Hematopoietic multipotent progenitor cell (in vitro differentiated cells): ENCODE measurements at regions not wholly inside any gene's neighbourhood (a gene's known extent, or its start where the extent isn't known, plus 50 kb on each side); places are given as distances from the start of the nearest gene placed in this dataset. TPM values are rescaled to one million over a fixed set of nuclear protein-coding genes. Genes with fewer than 3 reads are reported as not detected.

Experiments
- DNase-seq, 3 donors: peaks; one replicate each; pipeline ENCODE4 v3.0.0-alpha.2; 2011 to 2015; ENCODE audit warnings: low read depth in 2 of 3, low spot score in 2 of 3
- small RNA-seq: library from RNA; depleted of rRNA; stranded (forward); fragments of <200 nt; gene quantifications from one replicate; pipeline ENCODE3, GENCODE V24; 2012

DNA sequence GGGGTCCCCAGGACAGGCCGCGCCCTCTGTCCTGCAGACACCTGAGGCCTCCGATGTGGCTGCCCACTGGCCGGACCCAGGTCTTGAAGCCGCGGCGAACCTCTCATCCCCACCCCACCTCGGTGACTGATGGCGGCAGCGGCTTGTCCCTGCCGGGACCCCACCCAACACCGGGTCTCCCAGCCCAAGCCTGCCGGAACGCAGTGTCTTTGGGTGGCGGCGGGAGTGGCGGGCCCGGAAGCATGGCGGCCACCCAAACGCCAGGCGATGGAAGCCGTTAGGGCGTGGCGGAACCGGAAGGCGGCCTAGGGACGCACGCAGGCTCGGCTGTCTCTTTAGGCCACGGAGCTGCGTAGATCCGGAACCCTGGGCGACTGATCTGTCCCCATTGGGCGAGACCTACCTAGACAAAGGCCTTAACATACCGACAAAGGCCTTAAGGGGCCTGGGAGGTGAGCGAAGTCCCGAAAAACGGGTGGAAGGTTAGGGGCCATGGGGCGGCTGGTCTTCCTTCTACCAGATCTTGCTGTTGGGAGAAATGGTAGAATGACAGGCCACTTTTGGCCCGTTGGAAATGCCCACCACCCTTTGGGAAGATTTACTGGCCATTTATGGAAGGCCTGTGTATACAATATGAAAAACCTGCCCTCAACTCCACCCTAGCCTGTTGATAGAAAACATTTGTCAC lies 94.6 kb upstream of the SMC2 start:
- DNase-seq = no peak

DNA sequence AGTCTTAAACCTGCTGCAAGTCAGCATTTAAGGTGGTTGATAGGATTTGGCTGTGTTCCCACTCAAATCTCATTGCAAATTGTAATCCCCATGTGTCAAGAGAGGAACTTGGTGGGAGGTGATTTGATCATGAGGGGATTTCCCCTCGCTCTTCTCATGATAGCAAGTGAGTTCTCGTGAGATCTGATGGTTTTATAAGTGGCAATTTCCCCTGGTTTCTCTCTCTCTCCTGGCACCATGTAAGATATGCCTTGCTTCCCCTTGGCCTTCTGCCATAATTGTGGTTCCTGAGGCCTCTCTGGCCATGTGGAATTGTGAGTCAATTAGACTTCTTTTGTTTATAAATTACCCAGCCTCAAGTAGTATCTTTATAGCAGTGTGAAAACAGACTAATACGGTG lies 84.3 kb upstream of the SMC2 start:
- DNase-seq = peak in 2 of 3 donors; percentile 73 to 89

- DNase-seq = no peak
Observed at GRCh38 chr9:104022083-104022482, 72.0 kb upstream of the SMC2 start.

GRCh38 chr9:104025104-104025503 lies 69.0 kb upstream of the SMC2 start:
- DNase-seq = no peak

DNA sequence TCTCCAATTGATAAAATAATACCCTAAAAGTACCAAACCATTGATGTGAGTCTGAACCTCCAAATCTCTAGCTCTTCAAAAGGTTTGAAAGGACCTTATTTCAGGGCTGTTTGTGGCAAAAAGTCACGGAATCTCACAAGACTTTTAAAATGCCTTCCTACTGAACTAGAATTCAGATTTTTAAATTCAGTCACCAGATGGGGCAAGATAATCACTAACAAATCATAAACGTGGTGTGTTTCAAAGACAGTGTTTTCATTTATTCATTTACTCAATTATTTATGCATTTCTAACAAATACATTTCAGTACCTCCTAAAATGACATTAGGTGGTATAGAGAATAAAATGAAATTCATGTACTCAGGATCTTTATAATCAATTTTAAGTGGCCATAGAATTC lies 68.2 kb upstream of the SMC2 start:
- no peak for DNase-seq

DNA sequence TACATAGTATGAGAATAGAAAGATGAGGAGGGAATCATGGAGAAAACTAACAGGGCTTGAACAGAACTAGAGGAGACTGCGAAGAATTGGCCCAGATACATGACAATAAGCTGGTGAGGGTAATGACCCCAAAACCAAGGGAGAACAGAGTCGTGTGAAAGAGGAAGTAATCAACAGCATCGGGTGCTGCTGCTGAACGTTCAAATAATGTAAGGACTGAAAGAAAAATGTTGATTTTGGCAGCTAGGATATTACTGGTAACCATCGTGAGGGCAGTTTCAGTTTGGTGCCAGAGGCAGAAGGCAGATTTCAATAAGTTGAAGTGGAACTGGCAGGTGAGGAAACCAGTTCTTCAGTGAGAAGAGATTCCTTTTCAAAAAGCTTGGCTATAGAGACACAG lies 66.8 kb upstream of the SMC2 start:
- peak in 1 of 3 donors; percentile 30 for DNase-seq

GRCh38 chr9:104028827-104029226 lies 65.3 kb upstream of the SMC2 start:
- no peak for DNase-seq

Small RNAs in the stretch of these regions (small RNA-seq; reads per million reads assigned to genes)
- not detected for gene RNA5SP291
